GM21526 (cell line): ENCODE measurements at regions not wholly inside any gene's neighbourhood (a gene's known extent, or its start where the extent isn't known, plus 50 kb on each side); places are given as distances from the start of the nearest gene placed in this dataset.
A peak's percentile ranks its signal among the peaks of the same experiment; 100 is the strongest.
"Not testable (repeated sequence)": the region's sequence is repeated elsewhere in the genome, so short reads cannot be mapped to it uniquely, and the experiment has no call there.

ENCODE experiments used
- ATAC-seq: cut with Tn5 transposase; IDR thresholded peaks from one replicate; pipeline ENCODE4 v1.9.1; 2021; ENCODE audit warnings: moderate library complexity; ENCODE audit not compliant: unreplicated experiment, low FRiP score

DNA sequence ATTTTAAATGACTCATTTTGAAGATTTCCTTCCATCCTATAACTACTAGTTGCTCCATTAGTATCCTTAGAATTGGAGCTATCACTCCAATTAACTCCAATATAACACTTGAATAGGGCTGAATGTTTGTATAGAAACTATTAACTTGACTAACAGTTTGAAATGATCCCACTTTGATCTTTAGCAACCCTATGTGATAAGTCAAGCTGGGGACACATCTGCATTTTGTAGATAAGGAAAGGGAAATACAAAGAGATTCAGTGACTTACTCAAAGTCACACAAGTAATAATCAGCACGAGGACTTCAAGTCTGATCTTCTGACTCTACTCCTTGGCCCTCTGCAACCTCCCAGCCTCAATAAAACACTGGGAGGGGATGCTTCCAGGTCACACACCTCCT, 101.1 kb downstream of the TMEM215 start:
- ATAC-seq = no peak

DNA sequence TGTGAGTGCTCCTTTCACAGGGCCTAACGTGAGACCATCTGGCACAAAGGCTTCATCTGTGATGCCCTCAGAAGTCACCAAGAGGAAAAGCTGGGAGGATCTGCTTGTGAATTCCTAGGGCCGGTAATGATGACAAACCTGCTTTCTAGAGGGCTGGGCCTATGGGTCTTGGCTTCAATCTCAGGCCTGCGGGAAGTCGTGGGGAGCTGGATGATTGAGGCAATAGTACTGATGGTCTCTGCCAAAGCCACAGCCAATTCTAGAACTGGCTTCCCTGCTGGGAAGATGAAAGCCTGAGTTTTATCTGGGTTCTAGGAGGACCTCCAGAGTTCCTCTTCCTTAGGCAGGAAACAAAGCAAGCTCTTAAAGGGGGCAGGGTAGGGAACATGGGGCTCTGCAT, 102.7 kb downstream of the TMEM215 start:
- ATAC-seq = no peak

DNA sequence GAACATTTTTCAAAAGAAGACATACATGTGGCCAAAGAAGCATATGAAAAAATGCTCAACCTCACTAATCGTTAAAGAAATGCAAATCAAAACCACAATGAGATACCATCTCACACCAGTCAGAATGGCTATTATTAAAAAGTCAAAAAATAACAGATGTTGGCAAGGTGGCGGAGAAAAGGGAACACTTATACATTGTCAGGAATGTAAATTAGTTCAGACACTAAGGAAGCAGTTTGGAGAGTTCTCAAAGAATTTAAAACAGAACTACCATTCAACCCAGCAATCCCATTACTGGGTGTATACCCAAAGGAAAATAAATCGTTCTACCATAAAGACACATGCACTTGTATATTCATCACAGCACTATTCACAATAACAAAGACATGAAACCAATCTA, 106.9 kb downstream of the APTX start:
- ATAC-seq = not testable (repeated sequence)

DNA sequence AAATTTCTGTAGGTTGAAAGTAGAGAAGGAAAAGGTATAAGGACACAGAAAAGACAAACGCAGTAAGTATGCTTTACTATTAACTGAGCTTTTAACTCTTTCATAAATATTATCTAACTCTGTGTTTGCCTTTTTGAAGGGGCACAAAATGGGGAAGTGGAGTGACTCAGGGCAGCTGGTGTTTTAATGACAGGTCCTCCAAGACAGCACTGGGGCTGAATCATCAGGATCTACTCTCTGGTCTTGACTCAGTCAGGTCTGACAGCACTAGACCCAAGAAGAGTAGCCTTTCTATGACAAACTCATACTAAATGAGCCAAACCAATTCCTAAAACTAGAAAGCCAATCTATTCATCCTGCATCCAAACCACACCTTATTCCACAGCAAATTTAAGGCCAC, 102.2 kb downstream of the APTX start:
- no peak for ATAC-seq

DNA sequence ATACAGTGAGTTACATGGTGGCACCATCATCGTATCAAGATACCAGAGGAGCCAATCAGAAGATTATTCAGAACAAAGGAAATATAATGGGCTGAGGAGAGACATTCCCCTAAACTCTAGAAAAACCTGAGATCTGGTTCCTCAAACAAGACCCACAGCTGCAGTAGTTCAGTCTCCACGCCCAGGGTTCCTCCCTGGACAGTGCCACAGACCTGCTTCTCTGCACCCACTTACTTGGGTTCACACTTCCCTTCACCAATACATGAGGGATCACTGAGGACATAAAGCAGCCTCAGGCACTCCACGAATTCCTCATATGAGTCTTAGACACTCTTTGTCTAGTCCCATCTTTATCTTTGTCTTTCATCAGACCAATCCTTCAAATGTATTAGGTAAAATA, 101.7 kb downstream of the APTX start:
- no peak for ATAC-seq

DNA sequence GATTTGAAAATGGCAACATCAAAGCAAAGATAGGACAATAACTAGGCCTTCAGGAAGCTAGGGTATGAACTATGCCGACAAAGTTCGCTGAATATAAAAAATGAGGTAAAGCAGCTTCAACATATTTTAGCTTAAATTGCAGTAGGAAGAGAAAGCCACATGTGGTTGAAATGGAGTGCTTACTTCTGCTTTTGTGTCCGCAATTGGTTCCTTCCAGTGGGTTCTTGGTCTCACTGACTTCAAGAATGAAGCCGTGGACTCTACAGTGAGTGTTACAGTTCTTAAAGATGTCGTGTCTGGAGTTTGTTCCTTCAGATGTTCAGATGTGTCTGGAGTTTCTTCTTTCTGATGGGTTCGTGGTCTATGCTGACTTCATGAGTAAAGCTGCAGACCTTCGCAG, 95.2 kb downstream of the APTX start:
- peak; percentile 96 for ATAC-seq

DNA sequence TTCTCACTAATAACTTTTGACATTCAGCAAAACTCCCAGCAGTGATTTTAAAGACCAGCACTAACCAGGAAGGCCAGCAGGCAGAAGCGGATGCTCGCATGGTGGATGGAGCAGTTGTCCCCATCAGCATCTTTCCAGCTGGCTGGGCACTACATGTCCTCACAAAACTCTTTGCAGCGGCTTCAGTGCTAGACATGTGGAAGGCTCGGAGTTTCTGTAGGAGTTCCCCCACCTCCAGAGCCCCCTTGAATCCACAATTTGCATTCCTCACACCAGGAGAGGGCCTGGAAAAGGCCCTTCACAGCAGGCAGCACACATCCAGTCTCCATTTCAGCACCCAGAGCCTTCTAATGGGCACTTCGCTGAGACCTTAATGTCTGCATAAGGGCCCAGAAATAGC, 85.6 kb downstream of the APTX start:
- ATAC-seq = no peak

DNA sequence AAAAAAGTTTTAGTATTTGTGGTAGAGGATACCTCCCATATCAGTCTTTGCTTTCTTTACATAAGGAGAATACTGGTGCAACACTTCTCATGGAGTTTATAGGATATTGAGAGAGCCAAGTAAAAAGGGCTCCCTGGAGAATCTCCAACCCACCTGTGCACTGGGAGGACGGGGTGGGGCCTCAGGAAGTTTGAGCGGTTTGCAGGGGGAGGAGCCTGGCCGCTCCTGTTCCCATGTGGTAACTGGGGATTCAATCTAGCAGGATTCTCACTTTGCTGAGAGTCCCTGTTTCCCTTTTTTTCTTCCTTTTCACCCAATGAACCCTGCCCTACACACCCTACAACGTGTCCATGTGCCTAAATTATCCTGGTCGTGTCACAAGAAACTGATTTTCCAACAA, 82.8 kb downstream of the APTX start:
- no peak for ATAC-seq
